GM23338 (cell line): ENCODE measurements at regions not wholly inside any gene's neighbourhood (a gene's known extent, or its start where the extent isn't known, plus 50 kb on each side); places are given as distances from the start of the nearest gene placed in this dataset.

Experiments
- ATAC-seq: fragments of 200-7000 bp; cut with Tn5 transposase; 3 replicates; pipeline ENCODE4 v1.9.1; 2020
- DNase-seq: peaks from one replicate; pipeline ENCODE4 v3.0.0-alpha.2; 2015; ENCODE audit warnings: low spot score
- H2AFZ ChIP-seq: fragments of 200-600 bp; sonication (generic); 2 replicates; pipeline ENCODE4 v1.8.0; 2016; ENCODE audit warnings: antibody characterized with exemption, mild to moderate bottlenecking, moderate library complexity
- H3F3A ChIP-seq: fragments of 200-600 bp; sonication (generic); replicated peaks from 2 replicates; pipeline ENCODE4 v1.8.0; 2017; ENCODE audit warnings: antibody characterized with exemption, mixed run types, low read depth
- H3K27ac ChIP-seq: fragments of 200-600 bp; sonication (generic); 2 replicates; pipeline ENCODE4 v1.6.1; 2016; ENCODE audit warnings: low read depth
- H3K27me3 ChIP-seq: fragments of 200-600 bp; sonication (generic); 2 replicates; pipeline ENCODE4 v1.8.0; 2016; ENCODE audit warnings: mild to moderate bottlenecking, mixed run types, moderate library complexity; ENCODE audit not compliant: insufficient read depth
- H3K36me3 ChIP-seq: fragments of 200-600 bp; sonication (generic); 2 replicates; pipeline ENCODE4 v1.8.0; 2016; ENCODE audit warnings: mild to moderate bottlenecking; ENCODE audit not compliant: insufficient read depth
- H3K4me1 ChIP-seq: fragments of 200-600 bp; sonication (generic); 2 replicates; pipeline ENCODE4 v1.8.0; 2016; ENCODE audit warnings: mild to moderate bottlenecking, moderate library complexity; ENCODE audit not compliant: insufficient read depth
- H3K4me2 ChIP-seq: fragments of 200-600 bp; sonication (generic); 2 replicates; pipeline ENCODE4 v1.7.1; 2017; ENCODE audit warnings: mixed run types
- H3K4me3 ChIP-seq: fragments of 200-600 bp; sonication (generic); 2 replicates; pipeline ENCODE4 v1.6.1; 2016; ENCODE audit warnings: mixed run types
- H3K79me2 ChIP-seq: fragments of 200-600 bp; sonication (generic); replicated peaks from 2 replicates; pipeline ENCODE4 v1.8.0; 2017; ENCODE audit warnings: mild to moderate bottlenecking; ENCODE audit not compliant: insufficient read depth
- H3K9me2 ChIP-seq: fragments of 200-600 bp; sonication (generic); 2 replicates; pipeline ENCODE4 v1.8.0; 2017; ENCODE audit not compliant: insufficient read depth
- H4K20me1 ChIP-seq: fragments of 200-600 bp; sonication (generic); replicated peaks from 2 replicates; pipeline ENCODE4 v1.8.0; 2017; ENCODE audit warnings: mild to moderate bottlenecking; ENCODE audit not compliant: insufficient read depth
- H3K27ac Mint-ChIP-seq: 2 replicates; pipeline ENCODE4 v1.8.0; 2020; ENCODE audit warnings: inconsistent platforms, mild to moderate bottlenecking, moderate library complexity, mixed read lengths
- H3K27me3 Mint-ChIP-seq: 3 replicates; pipeline ENCODE4 v1.8.0; 2022; ENCODE audit warnings: low read depth, mild to moderate bottlenecking, moderate library complexity, mixed read lengths, inconsistent platforms; ENCODE audit not compliant: insufficient read depth, poor library complexity
- H3K36me3 Mint-ChIP-seq: 3 replicates; pipeline ENCODE4 v1.8.0; 2021; ENCODE audit warnings: low read depth, mild to moderate bottlenecking, inconsistent platforms, moderate library complexity, mixed read lengths
- H3K4me1 Mint-ChIP-seq: 3 replicates; pipeline ENCODE4 v1.8.0; 2020; ENCODE audit warnings: mild to moderate bottlenecking, inconsistent platforms, mixed read lengths
- H3K4me3 Mint-ChIP-seq: 3 replicates; pipeline ENCODE4 v1.8.0; 2021; ENCODE audit warnings: moderate library complexity, mild to moderate bottlenecking, inconsistent platforms, mixed read lengths
- H3K9me3 Mint-ChIP-seq: 3 replicates; pipeline ENCODE4 v1.8.0; 2020; ENCODE audit warnings: moderate library complexity, mild to moderate bottlenecking, inconsistent platforms, mixed read lengths
- CREB1 ChIP-seq: fragments of 250-450 bp; sonication (Bioruptor Pico); IDR thresholded peaks from 2 replicates; pipeline ENCODE4 v1.5.0; 2020; ENCODE audit warnings: low read depth, mild to moderate bottlenecking, moderate library complexity
- CTCF ChIP-seq, 2 experiments: fragments of 200-600 bp in 1 of 2; sonication (generic) in 1 of 2; conservative IDR thresholded peaks; 2 replicates each; pipeline versions ENCODE4 v1.5.1 to v1.6.1; 2016 to 2017; ENCODE audit warnings: antibody characterized with exemption in 2 of 2, low read depth in 2 of 2, mild to moderate bottlenecking in 2 of 2, moderate library complexity in 1 of 2
- ETS1 ChIP-seq: IDR thresholded peaks from 2 replicates; pipeline ENCODE4 v1.6.1; 2016; ENCODE audit warnings: antibody characterized with exemption
- EZH2 ChIP-seq: fragments of 200-600 bp; sonication (generic); IDR thresholded peaks from one replicate; pipeline ENCODE4 v1.8.0; 2017; ENCODE audit warnings: antibody characterized with exemption, mild to moderate bottlenecking, low read depth; ENCODE audit not compliant: unreplicated experiment
- EZH2phosphoT487 ChIP-seq: fragments of 200-600 bp; sonication (generic); IDR thresholded peaks from one replicate; pipeline ENCODE4 v1.8.1; 2018; ENCODE audit warnings: antibody characterized with exemption; ENCODE audit not compliant: unreplicated experiment
- JUNB ChIP-seq: IDR thresholded peaks from one replicate; pipeline ENCODE4 v1.6.1; 2016; ENCODE audit warnings: antibody characterized with exemption; ENCODE audit not compliant: unreplicated experiment
- NANOG ChIP-seq: IDR thresholded peaks from 2 replicates; pipeline ENCODE4 v1.6.1; 2016; ENCODE audit warnings: antibody characterized with exemption, borderline replicate concordance
- STAT1 ChIP-seq: IDR thresholded peaks from one replicate; pipeline ENCODE4 v1.6.1; 2016; ENCODE audit warnings: antibody characterized with exemption; ENCODE audit not compliant: unreplicated experiment
- ZNF114 ChIP-seq: fragments of 250-450 bp; sonication (Bioruptor Pico); IDR thresholded peaks from 2 replicates; pipeline ENCODE4 v1.5.0; 2020; ENCODE audit warnings: mild to moderate bottlenecking, moderate library complexity
- ZNF331 ChIP-seq: fragments of 250-450 bp; sonication (Bioruptor Pico); IDR thresholded peaks from 2 replicates; pipeline ENCODE4 v1.5.0; 2020; ENCODE audit warnings: low read depth, mild to moderate bottlenecking, moderate library complexity
- ZNF462 ChIP-seq: fragments of 250-450 bp; sonication (Bioruptor Pico); IDR thresholded peaks from 2 replicates; pipeline ENCODE4 v1.5.0; 2020; ENCODE audit warnings: mild to moderate bottlenecking, moderate library complexity
- TF ChIP-seq, protein P1 (sequence below): IDR thresholded peaks from one replicate; pipeline ENCODE4 v1.6.1; 2018; ENCODE audit warnings: antibody characterized with exemption; ENCODE audit not compliant: unreplicated experiment

GRCh38 chr9:86649913-86650312 is 295.7 kb upstream of the TUT7 start:
- no peaks in the 10 kb centered on the region for H3K9me2 ChIP-seq
- no peak overlapping the region for H3K4me2 ChIP-seq
- no peak overlapping the region for H3K27ac Mint-ChIP-seq
- TF ChIP-seq NANOG (no peak), ETS1 (no peak), ZNF462 (CRISPR knock-in tag) (no peak), ZNF331 (CRISPR knock-in tag) (no peak), STAT1 (no peak), CTCF (conservative IDR thresholded peaks at IDR 0.05; ENCODE audit: low read depth in 2 of 2) (no peak), ZNF114 (CRISPR knock-in tag) (no peak), EZH2 (no peak), EZH2phosphoT487 (no peak), CREB1 (CRISPR knock-in tag) (no peak), JUNB (no peak)
- TF ChIP-seq, protein P1, sequence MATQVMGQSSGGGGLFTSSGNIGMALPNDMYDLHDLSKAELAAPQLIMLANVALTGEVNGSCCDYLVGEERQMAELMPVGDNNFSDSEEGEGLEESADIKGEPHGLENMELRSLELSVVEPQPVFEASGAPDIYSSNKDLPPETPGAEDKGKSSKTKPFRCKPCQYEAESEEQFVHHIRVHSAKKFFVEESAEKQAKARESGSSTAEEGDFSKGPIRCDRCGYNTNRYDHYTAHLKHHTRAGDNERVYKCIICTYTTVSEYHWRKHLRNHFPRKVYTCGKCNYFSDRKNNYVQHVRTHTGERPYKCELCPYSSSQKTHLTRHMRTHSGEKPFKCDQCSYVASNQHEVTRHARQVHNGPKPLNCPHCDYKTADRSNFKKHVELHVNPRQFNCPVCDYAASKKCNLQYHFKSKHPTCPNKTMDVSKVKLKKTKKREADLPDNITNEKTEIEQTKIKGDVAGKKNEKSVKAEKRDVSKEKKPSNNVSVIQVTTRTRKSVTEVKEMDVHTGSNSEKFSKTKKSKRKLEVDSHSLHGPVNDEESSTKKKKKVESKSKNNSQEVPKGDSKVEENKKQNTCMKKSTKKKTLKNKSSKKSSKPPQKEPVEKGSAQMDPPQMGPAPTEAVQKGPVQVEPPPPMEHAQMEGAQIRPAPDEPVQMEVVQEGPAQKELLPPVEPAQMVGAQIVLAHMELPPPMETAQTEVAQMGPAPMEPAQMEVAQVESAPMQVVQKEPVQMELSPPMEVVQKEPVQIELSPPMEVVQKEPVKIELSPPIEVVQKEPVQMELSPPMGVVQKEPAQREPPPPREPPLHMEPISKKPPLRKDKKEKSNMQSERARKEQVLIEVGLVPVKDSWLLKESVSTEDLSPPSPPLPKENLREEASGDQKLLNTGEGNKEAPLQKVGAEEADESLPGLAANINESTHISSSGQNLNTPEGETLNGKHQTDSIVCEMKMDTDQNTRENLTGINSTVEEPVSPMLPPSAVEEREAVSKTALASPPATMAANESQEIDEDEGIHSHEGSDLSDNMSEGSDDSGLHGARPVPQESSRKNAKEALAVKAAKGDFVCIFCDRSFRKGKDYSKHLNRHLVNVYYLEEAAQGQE: no peak
- H3K36me3 Mint-ChIP-seq: no peaks in the 10 kb centered on the region
- no peaks in the 10 kb centered on the region for H3K4me1 ChIP-seq
- no peak overlapping the region for H3K4me3 Mint-ChIP-seq
- H3F3A ChIP-seq: no peaks in the 10 kb centered on the region
- H3K27me3 Mint-ChIP-seq: peaks cover 2% of the 10 kb centered on the region
- ATAC-seq (no peak), DNase-seq (no peak)
- no peaks in the 10 kb centered on the region for H3K79me2 ChIP-seq
- peaks cover under 1% of the 10 kb centered on the region; the same call in 1 of the 3 replicates for H3K4me1 Mint-ChIP-seq
- H3K27ac ChIP-seq: no peak overlapping the region
- no peak overlapping the region for H3K4me3 ChIP-seq
- no peak overlapping the region for H2AFZ ChIP-seq
- no peaks in the 10 kb centered on the region for H4K20me1 ChIP-seq
- H3K9me3 Mint-ChIP-seq: no peaks in the 10 kb centered on the region
- no peaks in the 10 kb centered on the region for H3K36me3 ChIP-seq
- no peaks in the 10 kb centered on the region for H3K27me3 ChIP-seq
